ENCODE measurements at regions not wholly inside any gene's neighbourhood (a gene's known extent, or its start where the extent isn't known, plus 50 kb on each side); places are given as distances from the start of the nearest gene placed in this dataset.

GRCh38 chrX:81577028-81577427, 375.1 kb downstream of the SH3BGRL start:
- CTCF ChIA-PET: no interaction called here
- no peak for DNase-seq (ENCODE audit: low spot score)
- intact Hi-C loops (cut with micrococcal nuclease; ENCODE audit: unreplicated experiment): no loop called here

GRCh38 chrX:81586096-81586495, 384.2 kb downstream of the SH3BGRL start:
- intact Hi-C loops (cut with micrococcal nuclease; ENCODE audit: unreplicated experiment): no loop called here
- no peak overlapping the region for H3K27ac ChIP-seq (ENCODE audit: low read depth, low read length, poor library complexity, severe bottlenecking)
- no peak for DNase-seq (ENCODE audit: low spot score)
- no peaks in the 10 kb centered on the region for H3K4me1 ChIP-seq (ENCODE audit: insufficient read depth, low read length, poor library complexity, severe bottlenecking)
- H3K9me3 ChIP-seq (ENCODE audit: low read depth, low read length, poor library complexity, severe bottlenecking): no peaks in the 10 kb centered on the region
- H3K27me3 ChIP-seq (replicated peaks; ENCODE audit: insufficient read depth, low read depth, low read length, poor library complexity): no peaks in the 10 kb centered on the region
- POLR2A ChIA-PET (ENCODE audit: low non-redundant PET): no interaction called here
- no TSS peak for BruUV-seq (replicated peaks)
- CTCF ChIA-PET: no interaction called here
- TF ChIP-seq CTCF (conservative IDR thresholded peaks at IDR 0.05; ENCODE audit: low read depth, low read length) (no peak), EZH2 (IDR thresholded peaks at IDR 0.05; ENCODE audit: borderline replicate concordance, low read depth, low read length, poor library complexity, severe bottlenecking) (no peak)
- no peak overlapping the region for H3K4me3 ChIP-seq (ENCODE audit: low read depth, low read length, poor library complexity, severe bottlenecking)
- no peaks in the 10 kb centered on the region for H3K36me3 ChIP-seq (ENCODE audit: insufficient read depth, low read length, poor library complexity, severe bottlenecking)

More at GRCh38 chrX:81577028-81577427, 375.1 kb downstream of the SH3BGRL start:
- no TSS peak for BruUV-seq (replicated peaks)
- Histone ChIP-seq H3K27me3 (replicated peaks; ENCODE audit: insufficient read depth, low read depth, low read length, poor library complexity) (no peaks in the 10 kb centered on the region), H3K36me3 (ENCODE audit: insufficient read depth, low read length, poor library complexity, severe bottlenecking) (no peaks in the 10 kb centered on the region), H3K4me3 (ENCODE audit: low read depth, low read length, poor library complexity, severe bottlenecking) (no peak overlapping the region), H3K4me1 (ENCODE audit: insufficient read depth, low read length, poor library complexity, severe bottlenecking) (no peaks in the 10 kb centered on the region), H3K9me3 (ENCODE audit: low read depth, low read length, poor library complexity, severe bottlenecking) (peaks cover 11% of the 10 kb centered on the region), H3K27ac (ENCODE audit: low read depth, low read length, poor library complexity, severe bottlenecking) (no peak overlapping the region)
- TF ChIP-seq CTCF (conservative IDR thresholded peaks at IDR 0.05; ENCODE audit: low read depth, low read length): no peak
- TF ChIP-seq EZH2 (IDR thresholded peaks at IDR 0.05; ENCODE audit: borderline replicate concordance, low read depth, low read length, poor library complexity, severe bottlenecking): no peak
- POLR2A ChIA-PET (ENCODE audit: low non-redundant PET): no interaction called here

GRCh38 chrX:81615979-81616378, 414.1 kb downstream of the SH3BGRL start:
- ChIA-PET CTCF (no interaction called here), POLR2A (ENCODE audit: low non-redundant PET) (no interaction called here)
- Histone ChIP-seq H3K27ac (ENCODE audit: low read depth, low read length, poor library complexity, severe bottlenecking) (no peak overlapping the region), H3K4me1 (ENCODE audit: insufficient read depth, low read length, poor library complexity, severe bottlenecking) (no peaks in the 10 kb centered on the region), H3K4me3 (ENCODE audit: low read depth, low read length, poor library complexity, severe bottlenecking) (no peak overlapping the region), H3K27me3 (replicated peaks; ENCODE audit: insufficient read depth, low read depth, low read length, poor library complexity) (no peaks in the 10 kb centered on the region), H3K36me3 (ENCODE audit: insufficient read depth, low read length, poor library complexity, severe bottlenecking) (no peaks in the 10 kb centered on the region), H3K9me3 (ENCODE audit: low read depth, low read length, poor library complexity, severe bottlenecking) (no peaks in the 10 kb centered on the region)
- TF ChIP-seq CTCF (conservative IDR thresholded peaks at IDR 0.05; ENCODE audit: low read depth, low read length) (no peak), EZH2 (IDR thresholded peaks at IDR 0.05; ENCODE audit: borderline replicate concordance, low read depth, low read length, poor library complexity, severe bottlenecking) (no peak)
- no peak for DNase-seq (ENCODE audit: low spot score)
- intact Hi-C loops (cut with micrococcal nuclease; ENCODE audit: unreplicated experiment): no loop called here
- BruUV-seq (replicated peaks): no TSS peak

Measured in A673 (cell line).